ENCODE measurements at regions not wholly inside any gene's neighbourhood (a gene's known extent, or its start where the extent isn't known, plus 50 kb on each side); places are given as distances from the start of the nearest gene placed in this dataset.

DNA sequence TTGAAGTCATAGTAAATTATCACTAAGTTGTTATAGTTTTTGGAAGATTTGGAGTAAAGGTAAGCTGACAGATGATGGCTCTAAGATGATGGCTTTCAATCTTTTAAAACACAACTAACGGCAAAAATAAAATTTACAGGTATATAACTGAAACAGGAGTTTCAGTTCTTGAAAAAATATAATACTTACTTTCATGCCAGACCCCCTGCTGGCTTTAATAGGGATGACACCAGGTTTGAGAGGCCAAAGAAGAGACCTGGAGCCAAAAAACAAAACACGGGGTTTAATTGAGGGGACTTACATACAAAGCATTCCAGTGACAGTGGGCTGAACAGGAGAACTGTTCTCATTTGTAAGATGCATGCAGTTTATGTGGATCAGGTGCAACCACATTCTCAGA lies 301.7 kb upstream of the PCSK5 start:
- H3K9ac ChIP-seq: no peak overlapping the region
- no peak overlapping the region for H3K4me2 ChIP-seq
- no peaks in the 10 kb centered on the region for H4K20me1 ChIP-seq (ENCODE audit: insufficient read depth)
- 2% methylated on average over 2 of the region's 2 CpGs for WGBS (ENCODE audit: low lambda C conversion rate)
- no peaks in the 10 kb centered on the region for H3K79me2 ChIP-seq (ENCODE audit: insufficient read depth)
- POLR2A ChIA-PET: no interaction called here
- peak; percentile 1 for DNase-seq
- no peak for TF ChIP-seq EZH2phosphoT487 (IDR thresholded peaks at IDR 0.05; ENCODE audit: borderline replicate concordance, low read depth)
- TF ChIP-seq RAD21 (IDR thresholded peaks at IDR 0.05; ENCODE audit: low read length): no peak
- TF ChIP-seq, protein P1, sequence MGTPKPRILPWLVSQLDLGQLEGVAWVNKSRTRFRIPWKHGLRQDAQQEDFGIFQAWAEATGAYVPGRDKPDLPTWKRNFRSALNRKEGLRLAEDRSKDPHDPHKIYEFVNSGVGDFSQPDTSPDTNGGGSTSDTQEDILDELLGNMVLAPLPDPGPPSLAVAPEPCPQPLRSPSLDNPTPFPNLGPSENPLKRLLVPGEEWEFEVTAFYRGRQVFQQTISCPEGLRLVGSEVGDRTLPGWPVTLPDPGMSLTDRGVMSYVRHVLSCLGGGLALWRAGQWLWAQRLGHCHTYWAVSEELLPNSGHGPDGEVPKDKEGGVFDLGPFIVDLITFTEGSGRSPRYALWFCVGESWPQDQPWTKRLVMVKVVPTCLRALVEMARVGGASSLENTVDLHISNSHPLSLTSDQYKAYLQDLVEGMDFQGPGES (IDR thresholded peaks at IDR 0.05; ENCODE audit: low read depth, low read length): no peak
- no peaks in the 10 kb centered on the region for H3K4me1 ChIP-seq (ENCODE audit: control insufficient read depth in 1 of 2, insufficient read depth in 2 of 2, low read depth in 1 of 2, low read length in 1 of 2)
- H3K27ac ChIP-seq (ENCODE audit: low read depth in 2 of 2, low read length in 1 of 2): no peak overlapping the region
- no peak overlapping the region for H3K4me3 ChIP-seq (ENCODE audit: low read depth in 2 of 2, low read length in 1 of 2)
- no peaks in the 10 kb centered on the region for H3K9me2 ChIP-seq
- H3K36me3 ChIP-seq (replicated peaks in 1 of 2; ENCODE audit: control insufficient read depth in 1 of 2, insufficient read depth in 2 of 2, low read length in 1 of 2): no peaks in the 10 kb centered on the region
- H2AFZ ChIP-seq (ENCODE audit: low read depth): no peak overlapping the region
- H3K27me3 ChIP-seq (ENCODE audit: insufficient read depth): no peaks in the 10 kb centered on the region
- H3K9me3 ChIP-seq: no peaks in the 10 kb centered on the region; the same call in 1 of the 2 replicates
- no peaks in the 10 kb centered on the region for H3F3A ChIP-seq (replicated peaks; ENCODE audit: insufficient read depth)
- CTCF ChIA-PET: interaction anchor here (1.2 to 1.5 kb wide), 2 partner anchors 11 to 36 kb away, joined by 3 to 5 read pairs; no protein-coding TSS in a partner anchor

DNA sequence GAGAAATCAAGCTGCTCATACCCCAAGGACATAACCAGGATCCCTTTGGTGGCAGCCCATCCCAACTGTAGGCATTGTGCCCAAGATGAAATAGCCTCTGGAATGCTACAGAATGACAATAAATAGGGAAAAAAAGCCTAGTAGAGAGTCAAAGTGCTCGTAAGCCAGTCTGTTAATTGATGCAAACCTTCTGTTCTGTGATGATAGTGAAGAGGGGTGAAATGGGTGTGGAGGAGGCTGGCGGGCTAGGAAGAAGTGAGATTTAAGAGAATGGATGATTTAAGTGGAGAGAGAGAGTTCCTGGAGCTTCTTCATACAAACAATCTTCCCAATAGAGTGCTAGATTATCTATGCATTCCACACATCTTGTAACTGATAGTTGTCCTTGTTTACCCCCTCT lies 301.0 kb upstream of the PCSK5 start:
- H3K27ac ChIP-seq (ENCODE audit: low read depth in 2 of 2, low read length in 1 of 2): no peak overlapping the region
- H2AFZ ChIP-seq (ENCODE audit: low read depth): no peak overlapping the region
- no peaks in the 10 kb centered on the region for H3K36me3 ChIP-seq (replicated peaks in 1 of 2; ENCODE audit: control insufficient read depth in 1 of 2, insufficient read depth in 2 of 2, low read length in 1 of 2)
- H3K9ac ChIP-seq: no peak overlapping the region
- H3K4me2 ChIP-seq: no peak overlapping the region
- ChIA-PET CTCF (no interaction called here), POLR2A (no interaction called here)
- H3K9me2 ChIP-seq: no peaks in the 10 kb centered on the region
- H3K4me1 ChIP-seq (ENCODE audit: control insufficient read depth in 1 of 2, insufficient read depth in 2 of 2, low read depth in 1 of 2, low read length in 1 of 2): no peaks in the 10 kb centered on the region
- H3F3A ChIP-seq (replicated peaks; ENCODE audit: insufficient read depth): no peaks in the 10 kb centered on the region
- DNase-seq: no peak
- no peaks in the 10 kb centered on the region for H3K27me3 ChIP-seq (ENCODE audit: insufficient read depth)
- H3K9me3 ChIP-seq: no peaks in the 10 kb centered on the region; the same call in 1 of the 2 replicates
- no peaks in the 10 kb centered on the region for H3K79me2 ChIP-seq (ENCODE audit: insufficient read depth)
- no peak overlapping the region for H3K4me3 ChIP-seq (ENCODE audit: low read depth in 2 of 2, low read length in 1 of 2)
- TF ChIP-seq RAD21 (IDR thresholded peaks at IDR 0.05; ENCODE audit: low read length) (no peak), FOXM1 (IDR thresholded peaks at IDR 0.05; ENCODE audit: low read depth) (no peak), EP300 (IDR thresholded peaks at IDR 0.05; ENCODE audit: borderline replicate concordance in 1 of 2, low read depth in 1 of 2, low read length in 1 of 2) (no peak), CHD2 (IDR thresholded peaks at IDR 0.05; ENCODE audit: low read length, partially characterized antibody) (no peak), TAF1 (IDR thresholded peaks at IDR 0.05; ENCODE audit: borderline replicate concordance, low read depth, low read length) (no peak), YY1 (IDR thresholded peaks at IDR 0.05; ENCODE audit: low read depth) (no peak), TCF12 (IDR thresholded peaks at IDR 0.05) (no peak), NFIC (IDR thresholded peaks at IDR 0.05; ENCODE audit: borderline replicate concordance) (no peak)
- TF ChIP-seq, protein P2, sequence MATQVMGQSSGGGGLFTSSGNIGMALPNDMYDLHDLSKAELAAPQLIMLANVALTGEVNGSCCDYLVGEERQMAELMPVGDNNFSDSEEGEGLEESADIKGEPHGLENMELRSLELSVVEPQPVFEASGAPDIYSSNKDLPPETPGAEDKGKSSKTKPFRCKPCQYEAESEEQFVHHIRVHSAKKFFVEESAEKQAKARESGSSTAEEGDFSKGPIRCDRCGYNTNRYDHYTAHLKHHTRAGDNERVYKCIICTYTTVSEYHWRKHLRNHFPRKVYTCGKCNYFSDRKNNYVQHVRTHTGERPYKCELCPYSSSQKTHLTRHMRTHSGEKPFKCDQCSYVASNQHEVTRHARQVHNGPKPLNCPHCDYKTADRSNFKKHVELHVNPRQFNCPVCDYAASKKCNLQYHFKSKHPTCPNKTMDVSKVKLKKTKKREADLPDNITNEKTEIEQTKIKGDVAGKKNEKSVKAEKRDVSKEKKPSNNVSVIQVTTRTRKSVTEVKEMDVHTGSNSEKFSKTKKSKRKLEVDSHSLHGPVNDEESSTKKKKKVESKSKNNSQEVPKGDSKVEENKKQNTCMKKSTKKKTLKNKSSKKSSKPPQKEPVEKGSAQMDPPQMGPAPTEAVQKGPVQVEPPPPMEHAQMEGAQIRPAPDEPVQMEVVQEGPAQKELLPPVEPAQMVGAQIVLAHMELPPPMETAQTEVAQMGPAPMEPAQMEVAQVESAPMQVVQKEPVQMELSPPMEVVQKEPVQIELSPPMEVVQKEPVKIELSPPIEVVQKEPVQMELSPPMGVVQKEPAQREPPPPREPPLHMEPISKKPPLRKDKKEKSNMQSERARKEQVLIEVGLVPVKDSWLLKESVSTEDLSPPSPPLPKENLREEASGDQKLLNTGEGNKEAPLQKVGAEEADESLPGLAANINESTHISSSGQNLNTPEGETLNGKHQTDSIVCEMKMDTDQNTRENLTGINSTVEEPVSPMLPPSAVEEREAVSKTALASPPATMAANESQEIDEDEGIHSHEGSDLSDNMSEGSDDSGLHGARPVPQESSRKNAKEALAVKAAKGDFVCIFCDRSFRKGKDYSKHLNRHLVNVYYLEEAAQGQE (IDR thresholded peaks at IDR 0.05; ENCODE audit: low read depth, low read length): no peak
- TF ChIP-seq, protein P3, sequence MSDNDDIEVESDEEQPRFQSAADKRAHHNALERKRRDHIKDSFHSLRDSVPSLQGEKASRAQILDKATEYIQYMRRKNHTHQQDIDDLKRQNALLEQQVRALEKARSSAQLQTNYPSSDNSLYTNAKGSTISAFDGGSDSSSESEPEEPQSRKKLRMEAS (IDR thresholded peaks at IDR 0.05; ENCODE audit: low read depth): no peak
- WGBS (ENCODE audit: low lambda C conversion rate): 2% methylated on average over 2 of the region's 2 CpGs
- H4K20me1 ChIP-seq (ENCODE audit: insufficient read depth): no peaks in the 10 kb centered on the region
